ENCODE measurements at regions not wholly inside any gene's neighbourhood (a gene's known extent, or its start where the extent isn't known, plus 50 kb on each side); places are given as distances from the start of the nearest gene placed in this dataset.

DNA sequence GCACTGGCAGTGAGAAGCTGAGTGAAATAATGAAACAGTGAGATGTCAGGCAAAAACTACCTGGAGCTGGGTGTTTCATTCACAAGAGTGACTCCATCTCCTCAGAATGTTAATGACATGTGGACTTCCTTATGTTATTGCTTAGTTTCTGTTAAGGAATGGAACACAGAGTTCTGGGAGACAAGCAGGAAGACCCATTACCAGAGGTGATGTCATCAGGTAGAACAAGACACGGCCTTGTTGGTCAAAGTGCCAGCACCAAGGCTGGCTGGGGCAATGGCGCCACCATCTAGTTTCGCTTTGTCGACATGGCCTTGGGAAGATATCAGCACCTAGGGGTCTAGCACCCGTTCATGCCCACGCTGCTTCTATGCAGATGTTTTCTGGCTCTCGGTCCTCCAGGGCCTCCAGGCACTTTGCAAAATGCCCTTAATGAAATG is 252.2 kb downstream of the FAM43A start:
- Mint-ChIP-seq H3K27ac (ENCODE audit: unreplicated experiment) (no peak overlapping the region), H3K36me3 (ENCODE audit: insufficient read depth, unreplicated experiment) (no peaks in the 10 kb centered on the region), H3K27me3 (ENCODE audit: unreplicated experiment) (peaks cover 60% of the 10 kb centered on the region), H3K9me3 (ENCODE audit: low read depth, unreplicated experiment) (no peaks in the 10 kb centered on the region), H3K4me3 (ENCODE audit: low read depth, unreplicated experiment) (no peak overlapping the region), H3K4me1 (ENCODE audit: low read depth, unreplicated experiment) (peaks cover 8% of the 10 kb centered on the region)
- CTCF ChIA-PET: interaction anchor here (0.6 kb wide), 1 partner anchor 49 kb away, joined by 3 read pairs; no protein-coding TSS in a partner anchor
- intact Hi-C loops (cut with micrococcal nuclease; ENCODE audit: unreplicated experiment): no loop called here
- DNase-seq: no peak
- BruUV-seq (replicated peaks): no TSS peak
- TF ChIP-seq, protein P1, sequence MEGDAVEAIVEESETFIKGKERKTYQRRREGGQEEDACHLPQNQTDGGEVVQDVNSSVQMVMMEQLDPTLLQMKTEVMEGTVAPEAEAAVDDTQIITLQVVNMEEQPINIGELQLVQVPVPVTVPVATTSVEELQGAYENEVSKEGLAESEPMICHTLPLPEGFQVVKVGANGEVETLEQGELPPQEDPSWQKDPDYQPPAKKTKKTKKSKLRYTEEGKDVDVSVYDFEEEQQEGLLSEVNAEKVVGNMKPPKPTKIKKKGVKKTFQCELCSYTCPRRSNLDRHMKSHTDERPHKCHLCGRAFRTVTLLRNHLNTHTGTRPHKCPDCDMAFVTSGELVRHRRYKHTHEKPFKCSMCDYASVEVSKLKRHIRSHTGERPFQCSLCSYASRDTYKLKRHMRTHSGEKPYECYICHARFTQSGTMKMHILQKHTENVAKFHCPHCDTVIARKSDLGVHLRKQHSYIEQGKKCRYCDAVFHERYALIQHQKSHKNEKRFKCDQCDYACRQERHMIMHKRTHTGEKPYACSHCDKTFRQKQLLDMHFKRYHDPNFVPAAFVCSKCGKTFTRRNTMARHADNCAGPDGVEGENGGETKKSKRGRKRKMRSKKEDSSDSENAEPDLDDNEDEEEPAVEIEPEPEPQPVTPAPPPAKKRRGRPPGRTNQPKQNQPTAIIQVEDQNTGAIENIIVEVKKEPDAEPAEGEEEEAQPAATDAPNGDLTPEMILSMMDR (IDR thresholded peaks at IDR 0.05; ENCODE audit: unreplicated experiment): no peak

DNA sequence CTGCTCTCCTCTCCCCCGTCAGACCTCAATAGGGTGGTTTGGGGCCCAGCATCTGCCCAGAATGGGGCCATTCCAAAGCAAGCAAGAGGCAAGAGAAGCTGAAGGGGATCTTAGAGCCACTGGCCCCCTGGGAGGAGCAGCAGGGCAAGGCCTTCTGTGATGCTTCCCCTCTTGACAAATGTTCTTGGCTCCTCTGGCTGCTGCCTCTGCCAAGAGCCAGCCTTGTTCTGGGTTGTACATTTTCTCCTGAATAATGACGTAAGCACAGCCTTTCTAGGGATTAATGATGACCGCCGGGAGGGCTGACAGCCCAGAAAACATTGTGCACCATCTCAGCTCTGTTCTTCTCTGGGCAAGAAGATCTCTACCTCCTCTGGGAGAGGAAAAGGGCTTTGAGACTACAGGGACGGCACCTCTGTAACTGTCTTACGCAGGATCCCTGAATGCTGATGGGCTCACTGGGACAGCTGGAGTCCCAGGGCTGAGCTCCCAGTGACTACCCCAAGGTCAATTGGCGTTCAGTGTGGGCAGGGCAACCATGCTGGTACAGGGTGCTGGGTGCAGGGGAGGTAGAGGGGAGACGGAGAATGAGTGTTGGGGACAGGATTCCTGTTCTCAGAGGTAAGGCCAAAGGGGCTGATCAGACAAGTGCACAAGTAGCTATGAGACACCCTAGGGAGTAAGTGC is 253.3 kb downstream of the FAM43A start:
- no TSS peak for BruUV-seq (replicated peaks)
- Mint-ChIP-seq H3K4me3 (ENCODE audit: low read depth, unreplicated experiment) (no peak overlapping the region), H3K4me1 (ENCODE audit: low read depth, unreplicated experiment) (peaks cover 8% of the 10 kb centered on the region), H3K27me3 (ENCODE audit: unreplicated experiment) (peaks cover 60% of the 10 kb centered on the region), H3K36me3 (ENCODE audit: insufficient read depth, unreplicated experiment) (no peaks in the 10 kb centered on the region), H3K27ac (ENCODE audit: unreplicated experiment) (no peak overlapping the region), H3K9me3 (ENCODE audit: low read depth, unreplicated experiment) (no peaks in the 10 kb centered on the region)
- no peak for DNase-seq
- CTCF ChIA-PET: no interaction called here
- intact Hi-C loops (cut with micrococcal nuclease; ENCODE audit: unreplicated experiment): no loop called here
- TF ChIP-seq, protein P1 (IDR thresholded peaks at IDR 0.05; ENCODE audit: unreplicated experiment): no peak

DNA sequence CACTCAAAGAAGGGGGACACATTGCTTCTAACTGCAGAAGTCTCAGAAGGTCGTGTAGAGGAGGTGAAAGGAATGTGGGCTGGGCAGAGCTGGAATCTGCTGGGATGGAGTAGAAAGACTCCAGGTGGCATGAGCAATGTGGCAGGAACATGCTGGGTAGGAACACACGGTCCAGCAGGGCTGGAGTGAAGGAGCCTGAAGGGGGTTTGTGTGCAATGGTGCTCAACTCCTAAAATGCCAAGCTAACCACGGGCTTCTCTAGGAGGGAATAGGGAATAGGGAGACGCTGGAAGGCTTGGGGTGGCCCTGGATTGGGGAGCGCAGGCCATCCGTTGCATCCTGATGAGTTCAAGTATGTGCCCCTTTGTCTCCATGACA is 253.8 kb downstream of the FAM43A start:
- Mint-ChIP-seq H3K9me3 (ENCODE audit: low read depth, unreplicated experiment) (no peaks in the 10 kb centered on the region), H3K36me3 (ENCODE audit: insufficient read depth, unreplicated experiment) (no peaks in the 10 kb centered on the region), H3K4me3 (ENCODE audit: low read depth, unreplicated experiment) (no peak overlapping the region), H3K4me1 (ENCODE audit: low read depth, unreplicated experiment) (peaks cover 8% of the 10 kb centered on the region), H3K27me3 (ENCODE audit: unreplicated experiment) (peaks cover 56% of the 10 kb centered on the region), H3K27ac (ENCODE audit: unreplicated experiment) (no peak overlapping the region)
- TF ChIP-seq, protein P1 (IDR thresholded peaks at IDR 0.05; ENCODE audit: unreplicated experiment): no peak
- no TSS peak for BruUV-seq (replicated peaks)
- DNase-seq: no peak
- intact Hi-C loops (cut with micrococcal nuclease; ENCODE audit: unreplicated experiment): no loop called here
- CTCF ChIA-PET: no interaction called here

DNA sequence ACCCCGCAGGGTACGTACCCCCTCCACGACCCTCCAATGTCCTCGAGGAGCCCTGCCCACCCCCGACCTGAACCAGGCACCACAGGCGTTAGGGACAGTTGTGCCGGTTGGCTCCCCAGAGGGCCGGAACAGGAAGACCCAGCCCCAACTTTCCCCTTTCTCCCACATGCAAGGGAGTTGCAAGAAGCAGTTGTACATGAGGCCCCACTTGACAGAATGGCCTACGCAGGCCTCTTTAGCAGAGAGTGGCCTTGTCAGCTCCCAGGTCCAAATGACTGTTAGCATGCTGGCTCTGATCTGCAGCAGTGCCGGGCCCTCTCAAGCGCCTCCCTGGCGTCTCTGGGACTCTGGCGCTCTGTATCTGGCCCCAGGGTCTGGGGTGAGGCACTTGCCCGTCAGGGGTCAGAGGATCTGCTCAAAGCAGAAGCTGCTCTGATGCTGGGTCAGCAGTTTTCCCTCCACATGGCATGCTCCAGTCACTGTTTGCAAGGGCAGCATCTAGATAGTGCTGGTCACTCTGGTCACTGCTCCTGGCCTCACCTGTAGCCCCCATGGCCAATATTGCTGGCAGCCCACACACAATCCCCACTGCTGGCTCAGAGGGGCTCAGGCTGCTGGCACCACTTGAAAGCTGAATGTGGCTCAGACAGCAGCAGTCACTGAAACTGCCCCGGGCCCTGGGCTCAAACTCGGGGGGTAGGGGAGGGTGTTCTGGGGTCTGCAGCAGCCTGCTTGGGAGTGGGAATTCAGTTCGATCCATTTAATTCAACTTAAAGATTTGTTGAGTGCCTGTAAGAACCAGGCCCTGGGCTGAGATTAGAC is 254.5 kb downstream of the FAM43A start:
- BruUV-seq (replicated peaks): no TSS peak
- CTCF ChIA-PET: interaction anchor here (0.7 kb wide), 1 partner anchor 155 kb away, joined by 3 read pairs; no protein-coding TSS in a partner anchor
- no peaks in the 10 kb centered on the region for H3K9me3 Mint-ChIP-seq (ENCODE audit: low read depth, unreplicated experiment)
- TF ChIP-seq, protein P1 (IDR thresholded peaks at IDR 0.05; ENCODE audit: unreplicated experiment): no peak
- DNase-seq: no peak
- intact Hi-C loops (cut with micrococcal nuclease; ENCODE audit: unreplicated experiment): no loop called here
- H3K27ac Mint-ChIP-seq (ENCODE audit: unreplicated experiment): no peak overlapping the region
- peaks cover 2% of the 10 kb centered on the region for H3K4me1 Mint-ChIP-seq (ENCODE audit: low read depth, unreplicated experiment)
- H3K4me3 Mint-ChIP-seq (ENCODE audit: low read depth, unreplicated experiment): no peak overlapping the region
- peaks cover 49% of the 10 kb centered on the region for H3K27me3 Mint-ChIP-seq (ENCODE audit: unreplicated experiment)
- no peaks in the 10 kb centered on the region for H3K36me3 Mint-ChIP-seq (ENCODE audit: insufficient read depth, unreplicated experiment)
